ENCODE measurements at regions not wholly inside any gene's neighbourhood (a gene's known extent, or its start where the extent isn't known, plus 50 kb on each side); places are given as distances from the start of the nearest gene placed in this dataset.

GRCh38 chr2:60634438-60634837 lies 81.0 kb upstream of the BCL11A start:
- H4K20me1 ChIP-seq (ENCODE audit: control insufficient read depth, insufficient read depth, low read length, poor library complexity, severe bottlenecking), result no peaks in the 10 kb centered on the region
- Mint-ChIP-seq H3K27me3 (peaks cover 26% of the 10 kb centered on the region), H3K4me3 (no peak overlapping the region), H3K9me3 (ENCODE audit: insufficient read depth) (no peaks in the 10 kb centered on the region), H3K4me1 (no peaks in the 10 kb centered on the region), H3K27ac (no peak overlapping the region)
- no peaks in the 10 kb centered on the region for H3K27me3 ChIP-seq (replicated peaks in 1 of 4; ENCODE audit: control extremely low read depth in 1 of 4, control insufficient read depth in 3 of 4, insufficient read depth in 4 of 4, low read length in 3 of 4)
- no peaks in the 10 kb centered on the region for H3K4me1 ChIP-seq (ENCODE audit: control insufficient read depth in 2 of 2, insufficient read depth in 2 of 2, low read length in 2 of 2)
- H3K36me3 ChIP-seq (replicated peaks in 1 of 2; ENCODE audit: control extremely low read depth in 1 of 2, control insufficient read depth in 1 of 2, extremely low read depth in 1 of 2, insufficient read depth in 2 of 2, low read length in 1 of 2), result no peaks in the 10 kb centered on the region
- intact Hi-C loops (cut with micrococcal nuclease), result no loop called here
- no peak for DNase-seq
- no peak overlapping the region for H3K27ac ChIP-seq (ENCODE audit: low read length in 2 of 2)
- no peak overlapping the region for H3K4me2 ChIP-seq (replicated peaks; ENCODE audit: low read depth, low read length, poor library complexity, severe bottlenecking)
- ChIA-PET CTCF (interaction anchor here (1.2 to 3.3 kb wide), 3 partner anchors 10 to 53 kb away, joined by 3 to 18 read pairs (median 12); no protein-coding TSS in a partner anchor), POLR2A (no interaction called here)
- no CpG with 5 or more reads among the region's 1 CpG for WGBS (ENCODE audit: insufficient coverage)
- H3K79me2 ChIP-seq (ENCODE audit: control insufficient read depth, insufficient read depth, low read length), result no peaks in the 10 kb centered on the region
- TF ChIP-seq EZH2 (IDR thresholded peaks at IDR 0.05; ENCODE audit: borderline replicate concordance, insufficient read depth, low read depth, low read length, poor library complexity, severe bottlenecking) (no peak), CTCF (IDR thresholded peaks at IDR 0.05) (no peak)
- no peak for ATAC-seq (ENCODE audit: low read depth)
- H3K9me3 ChIP-seq (ENCODE audit: control extremely low read depth in 1 of 3, control insufficient read depth in 2 of 3, insufficient read depth in 1 of 3, low read length in 2 of 3), result no peaks in the 10 kb centered on the region
- no peak overlapping the region for H3K4me3 ChIP-seq (ENCODE audit: control extremely low read depth in 1 of 5, extremely low read depth in 1 of 5, insufficient read depth in 1 of 5, low read depth in 2 of 5, low read length in 4 of 5)
- H3K9ac ChIP-seq (ENCODE audit: low read length), result no peak overlapping the region
- H2AFZ ChIP-seq (ENCODE audit: insufficient read depth, low read depth, low read length, poor library complexity, severe bottlenecking), result no peak overlapping the region

GRCh38 chr2:60641811-60642788 lies 88.6 kb upstream of the BCL11A start:
- WGBS (ENCODE audit: insufficient coverage), result 29% methylated on average over 1 of the region's 6 CpGs
- Mint-ChIP-seq H3K27me3 (peaks cover 3% of the 10 kb centered on the region), H3K4me1 (peaks cover 22% of the 10 kb centered on the region), H3K4me3 (no peak overlapping the region), H3K9me3 (ENCODE audit: insufficient read depth) (no peaks in the 10 kb centered on the region), H3K27ac (no peak overlapping the region)
- H3K4me2 ChIP-seq (replicated peaks; ENCODE audit: low read depth, low read length, poor library complexity, severe bottlenecking), result peak overlapping the region; percentile 18
- no peaks in the 10 kb centered on the region for H3K36me3 ChIP-seq (replicated peaks in 1 of 2; ENCODE audit: control extremely low read depth in 1 of 2, control insufficient read depth in 1 of 2, extremely low read depth in 1 of 2, insufficient read depth in 2 of 2, low read length in 1 of 2)
- no peak overlapping the region for H3K9ac ChIP-seq (ENCODE audit: low read length)
- H3K27ac ChIP-seq (ENCODE audit: low read length in 2 of 2), result no peak overlapping the region
- H3K4me1 ChIP-seq (ENCODE audit: control insufficient read depth in 2 of 2, insufficient read depth in 2 of 2, low read length in 2 of 2), result peaks cover 15 to 16% of the 10 kb centered on the region in 2 donors
- H2AFZ ChIP-seq (ENCODE audit: insufficient read depth, low read depth, low read length, poor library complexity, severe bottlenecking), result peak overlapping the region; percentile 23
- intact Hi-C loops (cut with micrococcal nuclease), result loop anchor here (1.0 to 10.0 kb wide), 2 partner anchors 32 to 1617 kb away; no protein-coding TSS in a partner anchor
- H4K20me1 ChIP-seq (ENCODE audit: control insufficient read depth, insufficient read depth, low read length, poor library complexity, severe bottlenecking), result no peaks in the 10 kb centered on the region
- no peak overlapping the region for H3K4me3 ChIP-seq (ENCODE audit: control extremely low read depth in 1 of 5, extremely low read depth in 1 of 5, insufficient read depth in 1 of 5, low read depth in 2 of 5, low read length in 4 of 5)
- peak; percentile 67 for DNase-seq
- CTCF ChIA-PET, result interaction anchor here (0.6 to 12.2 kb wide), 13 partner anchors 7 to 1879 kb away, joined by 3 to 135 read pairs (median 5); no protein-coding TSS in a partner anchor
- peak; percentile 58 for ATAC-seq (ENCODE audit: low read depth)
- H3K79me2 ChIP-seq (ENCODE audit: control insufficient read depth, insufficient read depth, low read length), result no peaks in the 10 kb centered on the region
- POLR2A ChIA-PET, result interaction anchor here (0.7 kb wide), 1 partner anchor 135 kb away, joined by 3 read pairs; no protein-coding TSS in a partner anchor
- peak; percentile 86 for TF ChIP-seq CTCF (IDR thresholded peaks at IDR 0.05)
- no peak for TF ChIP-seq EZH2 (IDR thresholded peaks at IDR 0.05; ENCODE audit: borderline replicate concordance, insufficient read depth, low read depth, low read length, poor library complexity, severe bottlenecking)
- H3K27me3 ChIP-seq (replicated peaks in 1 of 4; ENCODE audit: control extremely low read depth in 1 of 4, control insufficient read depth in 3 of 4, insufficient read depth in 4 of 4, low read length in 3 of 4), result no peaks in the 10 kb centered on the region
- no peaks in the 10 kb centered on the region for H3K9me3 ChIP-seq (ENCODE audit: control extremely low read depth in 1 of 3, control insufficient read depth in 2 of 3, insufficient read depth in 1 of 3, low read length in 2 of 3)
